ENCODE measurements at regions not wholly inside any gene's neighbourhood (a gene's known extent, or its start where the extent isn't known, plus 50 kb on each side); places are given as distances from the start of the nearest gene placed in this dataset.

DNA sequence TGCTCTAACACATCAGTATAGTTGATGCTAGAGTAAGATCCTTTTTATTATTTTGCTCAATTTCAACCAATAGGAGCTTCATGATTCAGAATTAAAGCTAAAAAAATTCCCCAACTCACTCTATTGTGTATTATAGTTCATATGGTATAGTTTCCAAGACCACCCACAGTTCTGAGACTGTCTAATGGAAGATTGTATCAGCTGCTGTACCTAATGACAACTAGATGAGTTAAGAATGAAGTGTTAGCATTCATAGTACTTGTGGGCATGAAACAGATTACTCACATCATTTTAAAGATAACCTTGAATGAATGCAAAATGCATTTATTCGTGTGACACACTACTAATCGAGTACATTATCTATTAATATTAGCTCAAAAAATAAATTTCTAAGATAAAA, 289.9 kb upstream of the ATP11B start:
- no peaks in the 10 kb centered on the region for H3K36me3 ChIP-seq (ENCODE audit: control insufficient read depth in 2 of 3, insufficient read depth in 3 of 3, low read length in 3 of 3)
- H3K4me1 ChIP-seq (ENCODE audit: control insufficient read depth in 2 of 3, insufficient read depth in 2 of 3, low read depth in 1 of 3, low read length in 3 of 3): no peaks in the 10 kb centered on the region
- H3K27me3 ChIP-seq (ENCODE audit: control insufficient read depth, insufficient read depth, low read length): no peaks in the 10 kb centered on the region
- FAIRE-seq (no peak), DNase-seq (no peak)
- H3K27ac ChIP-seq (ENCODE audit: low read depth in 2 of 2, low read length in 2 of 2): no peak overlapping the region
- H3K4me3 ChIP-seq (ENCODE audit: low read length in 3 of 3): no peak overlapping the region
- TF ChIP-seq, protein P1, sequence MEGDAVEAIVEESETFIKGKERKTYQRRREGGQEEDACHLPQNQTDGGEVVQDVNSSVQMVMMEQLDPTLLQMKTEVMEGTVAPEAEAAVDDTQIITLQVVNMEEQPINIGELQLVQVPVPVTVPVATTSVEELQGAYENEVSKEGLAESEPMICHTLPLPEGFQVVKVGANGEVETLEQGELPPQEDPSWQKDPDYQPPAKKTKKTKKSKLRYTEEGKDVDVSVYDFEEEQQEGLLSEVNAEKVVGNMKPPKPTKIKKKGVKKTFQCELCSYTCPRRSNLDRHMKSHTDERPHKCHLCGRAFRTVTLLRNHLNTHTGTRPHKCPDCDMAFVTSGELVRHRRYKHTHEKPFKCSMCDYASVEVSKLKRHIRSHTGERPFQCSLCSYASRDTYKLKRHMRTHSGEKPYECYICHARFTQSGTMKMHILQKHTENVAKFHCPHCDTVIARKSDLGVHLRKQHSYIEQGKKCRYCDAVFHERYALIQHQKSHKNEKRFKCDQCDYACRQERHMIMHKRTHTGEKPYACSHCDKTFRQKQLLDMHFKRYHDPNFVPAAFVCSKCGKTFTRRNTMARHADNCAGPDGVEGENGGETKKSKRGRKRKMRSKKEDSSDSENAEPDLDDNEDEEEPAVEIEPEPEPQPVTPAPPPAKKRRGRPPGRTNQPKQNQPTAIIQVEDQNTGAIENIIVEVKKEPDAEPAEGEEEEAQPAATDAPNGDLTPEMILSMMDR (IDR thresholded peaks at IDR 0.05; ENCODE audit: borderline replicate concordance, extremely low read depth, insufficient read depth): no peak
- no peaks in the 10 kb centered on the region for H3K9me3 ChIP-seq (ENCODE audit: control insufficient read depth in 2 of 3, insufficient read depth in 1 of 3, low read length in 3 of 3)
- no peak overlapping the region for H3K9ac ChIP-seq (ENCODE audit: low read length in 3 of 3)
- intact Hi-C loops (cut with DNase I): no loop called here

DNA sequence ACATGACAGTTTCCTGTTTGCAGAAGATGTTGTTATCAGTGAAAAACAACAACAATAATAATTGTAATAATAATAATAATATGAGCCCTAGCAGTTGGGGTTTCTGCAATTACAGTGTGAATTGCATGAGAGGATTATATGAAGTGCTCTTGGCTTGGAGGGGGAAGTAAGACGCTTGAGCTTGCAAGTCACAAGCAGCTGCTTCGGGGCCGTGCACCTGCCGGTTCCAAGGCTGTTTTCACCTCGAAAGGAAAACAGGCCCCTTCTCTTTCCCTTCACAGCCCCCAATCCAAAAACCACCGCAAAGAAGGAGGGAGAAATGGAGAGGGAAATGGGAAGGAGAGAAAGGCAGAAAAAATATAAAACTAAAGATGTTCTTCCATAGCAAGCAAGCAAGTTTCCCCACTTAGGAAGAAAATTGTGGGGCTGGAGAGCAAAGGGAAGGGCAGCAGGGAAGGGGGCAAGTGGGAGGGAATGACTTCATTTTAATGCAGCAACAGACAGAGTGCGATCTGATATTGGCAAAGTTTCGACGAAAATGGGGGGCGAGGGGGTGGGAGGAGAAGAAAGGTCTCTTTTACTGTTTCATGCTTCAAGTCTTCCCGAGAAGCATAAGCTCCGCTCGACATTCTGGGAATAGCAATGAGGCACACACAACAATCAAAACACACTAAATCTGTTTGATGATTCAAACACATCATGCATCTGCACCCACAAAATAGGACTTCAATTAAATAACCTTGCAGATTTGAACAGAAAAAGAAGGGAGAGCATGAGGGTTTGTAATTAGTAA, 284.2 kb upstream of the ATP11B start:
- H3K27ac ChIP-seq (ENCODE audit: low read depth in 2 of 2, low read length in 2 of 2): no peak overlapping the region
- H3K4me3 ChIP-seq (ENCODE audit: low read length in 3 of 3): no peak overlapping the region
- H3K27me3 ChIP-seq (ENCODE audit: control insufficient read depth, insufficient read depth, low read length): no peaks in the 10 kb centered on the region
- no peaks in the 10 kb centered on the region for H3K9me3 ChIP-seq (ENCODE audit: control insufficient read depth in 2 of 3, insufficient read depth in 1 of 3, low read length in 3 of 3)
- no peaks in the 10 kb centered on the region for H3K36me3 ChIP-seq (ENCODE audit: control insufficient read depth in 2 of 3, insufficient read depth in 3 of 3, low read length in 3 of 3)
- DNase-seq: peak in 3 of 5 donors; percentile 31 to 67 (median 62)
- TF ChIP-seq, protein P1 (IDR thresholded peaks at IDR 0.05; ENCODE audit: borderline replicate concordance, extremely low read depth, insufficient read depth): no peak
- intact Hi-C loops (cut with DNase I): no loop called here
- no peak for FAIRE-seq
- H3K4me1 ChIP-seq (ENCODE audit: control insufficient read depth in 2 of 3, insufficient read depth in 2 of 3, low read depth in 1 of 3, low read length in 3 of 3): no peaks in the 10 kb centered on the region
- H3K9ac ChIP-seq (ENCODE audit: low read length in 3 of 3): no peak overlapping the region

DNA sequence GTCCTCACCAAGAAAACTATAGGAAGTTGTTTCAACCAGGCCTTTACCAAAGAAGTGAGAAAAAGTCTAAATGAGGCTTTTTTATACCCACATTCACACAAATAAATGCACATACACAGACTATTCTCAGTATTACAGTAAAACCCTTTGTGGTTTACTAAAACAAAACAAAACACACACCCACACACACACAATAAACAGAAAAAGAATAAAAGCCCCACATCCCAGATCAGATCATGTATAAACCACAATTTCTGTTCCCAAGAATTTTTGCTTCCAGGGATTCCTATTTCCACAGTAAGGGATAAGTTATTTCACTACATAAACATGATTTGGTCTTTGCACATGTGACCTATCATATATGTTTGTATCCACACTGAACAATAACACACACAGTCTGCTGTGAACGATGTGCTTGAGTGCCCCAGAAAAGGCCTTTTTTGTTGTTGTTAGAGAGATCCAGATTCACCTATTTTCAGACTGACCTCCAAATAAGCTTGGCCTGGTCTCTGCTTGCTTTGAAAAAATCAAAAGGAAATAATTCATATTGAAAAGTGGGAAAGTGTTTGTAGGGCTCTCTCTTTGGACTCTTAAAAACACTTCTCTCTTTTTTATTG, 283.4 kb upstream of the ATP11B start:
- Histone ChIP-seq H3K4me3 (ENCODE audit: low read length in 3 of 3) (no peak overlapping the region), H3K9me3 (ENCODE audit: control insufficient read depth in 2 of 3, insufficient read depth in 1 of 3, low read length in 3 of 3) (no peaks in the 10 kb centered on the region), H3K27me3 (ENCODE audit: control insufficient read depth, insufficient read depth, low read length) (no peaks in the 10 kb centered on the region), H3K4me1 (ENCODE audit: control insufficient read depth in 2 of 3, insufficient read depth in 2 of 3, low read depth in 1 of 3, low read length in 3 of 3) (no peaks in the 10 kb centered on the region), H3K27ac (ENCODE audit: low read depth in 2 of 2, low read length in 2 of 2) (no peak overlapping the region), H3K36me3 (ENCODE audit: control insufficient read depth in 2 of 3, insufficient read depth in 3 of 3, low read length in 3 of 3) (no peaks in the 10 kb centered on the region), H3K9ac (ENCODE audit: low read length in 3 of 3) (no peak overlapping the region)
- FAIRE-seq (no peak), DNase-seq (peak in 1 of 5 donors; percentile 27)
- intact Hi-C loops (cut with DNase I): no loop called here
- TF ChIP-seq, protein P1 (IDR thresholded peaks at IDR 0.05; ENCODE audit: borderline replicate concordance, extremely low read depth, insufficient read depth): no peak

All from kidney (tissue), 13 donors.